Fibroblast of mammary gland (primary cell): ENCODE measurements at regions not wholly inside any gene's neighbourhood (a gene's known extent, or its start where the extent isn't known, plus 50 kb on each side); places are given as distances from the start of the nearest gene placed in this dataset.

ENCODE experiments used
- DNase-seq: peaks from one replicate; pipeline ENCODE4 v3.0.0-alpha.2; 2010; ENCODE audit warnings: low read depth
- H3K4me3 ChIP-seq: 2 replicates; pipeline ENCODE4 v1.5.1; 2011; ENCODE audit warnings: low read depth, mild to moderate bottlenecking, low read length, moderate library complexity; ENCODE audit not compliant: control insufficient read depth
- TF ChIP-seq, protein P1 (sequence below): conservative IDR thresholded peaks from 2 replicates; pipeline ENCODE4 v1.5.1; 2011; ENCODE audit warnings: low read depth, low read length, inconsistent platforms; ENCODE audit not compliant: control insufficient read depth, insufficient read depth

DNA sequence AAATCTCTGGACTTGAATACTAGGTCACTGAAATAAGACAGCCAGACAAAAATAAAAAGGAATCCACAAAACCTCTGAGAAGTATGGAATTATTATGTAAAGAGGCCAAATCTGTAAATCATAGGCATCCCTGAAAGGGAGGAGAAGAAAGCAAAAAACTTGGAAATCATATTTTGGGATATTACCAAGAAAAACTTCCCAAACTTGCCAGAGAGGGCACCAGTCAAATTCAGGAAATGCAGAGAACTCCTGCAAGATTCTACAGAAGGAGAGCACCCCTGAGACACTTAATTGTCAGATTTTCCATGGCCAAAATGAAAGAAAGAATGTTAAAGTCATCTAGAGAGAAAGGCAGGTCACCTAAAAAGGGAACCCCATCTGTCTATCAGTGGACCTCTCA lies 862.3 kb upstream of the PRMT6 start:
- DNase-seq = no peak
- TF ChIP-seq, protein P1, sequence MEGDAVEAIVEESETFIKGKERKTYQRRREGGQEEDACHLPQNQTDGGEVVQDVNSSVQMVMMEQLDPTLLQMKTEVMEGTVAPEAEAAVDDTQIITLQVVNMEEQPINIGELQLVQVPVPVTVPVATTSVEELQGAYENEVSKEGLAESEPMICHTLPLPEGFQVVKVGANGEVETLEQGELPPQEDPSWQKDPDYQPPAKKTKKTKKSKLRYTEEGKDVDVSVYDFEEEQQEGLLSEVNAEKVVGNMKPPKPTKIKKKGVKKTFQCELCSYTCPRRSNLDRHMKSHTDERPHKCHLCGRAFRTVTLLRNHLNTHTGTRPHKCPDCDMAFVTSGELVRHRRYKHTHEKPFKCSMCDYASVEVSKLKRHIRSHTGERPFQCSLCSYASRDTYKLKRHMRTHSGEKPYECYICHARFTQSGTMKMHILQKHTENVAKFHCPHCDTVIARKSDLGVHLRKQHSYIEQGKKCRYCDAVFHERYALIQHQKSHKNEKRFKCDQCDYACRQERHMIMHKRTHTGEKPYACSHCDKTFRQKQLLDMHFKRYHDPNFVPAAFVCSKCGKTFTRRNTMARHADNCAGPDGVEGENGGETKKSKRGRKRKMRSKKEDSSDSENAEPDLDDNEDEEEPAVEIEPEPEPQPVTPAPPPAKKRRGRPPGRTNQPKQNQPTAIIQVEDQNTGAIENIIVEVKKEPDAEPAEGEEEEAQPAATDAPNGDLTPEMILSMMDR = no peak

DNA sequence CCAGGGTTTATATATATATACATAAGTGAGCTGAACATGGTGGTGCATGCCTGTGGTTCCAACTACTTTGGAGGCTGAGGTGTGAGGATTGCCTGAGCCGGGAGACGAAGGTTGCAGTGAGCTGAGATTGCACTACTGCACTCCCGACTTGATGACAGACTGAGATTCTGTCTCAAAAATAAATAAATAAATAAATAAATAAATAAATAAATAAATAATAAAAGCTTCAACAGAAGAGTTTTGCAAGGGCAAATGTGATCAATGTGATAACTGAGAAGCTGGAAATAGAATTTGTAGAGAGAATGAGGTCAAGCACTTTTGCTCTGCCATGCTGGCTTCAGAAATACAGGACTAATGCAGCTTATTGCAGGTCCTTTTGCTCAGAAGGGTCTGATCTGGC lies 855.8 kb upstream of the PRMT6 start:
- no peak for DNase-seq

More for the DNA sequence above, 862.3 kb upstream of the PRMT6 start:
- H3K4me3 ChIP-seq = no peak overlapping the region

DNA sequence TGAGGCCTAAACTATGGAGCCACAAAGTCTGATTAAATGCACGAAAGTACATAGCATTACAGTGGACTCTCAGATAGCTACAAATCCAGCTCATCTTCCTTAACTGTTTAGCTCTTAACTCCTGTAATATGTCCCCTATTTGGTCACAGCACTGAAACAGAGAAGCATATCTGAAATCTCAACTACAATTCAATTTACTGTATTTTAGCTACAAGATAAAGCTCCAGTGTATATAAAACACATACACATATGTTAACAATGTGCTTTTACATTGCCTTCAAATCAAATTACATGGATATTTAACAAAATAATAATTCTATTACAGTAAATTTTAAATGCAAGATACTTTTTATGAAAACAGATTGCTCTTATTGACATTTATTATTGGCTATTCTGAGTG lies 849.3 kb upstream of the PRMT6 start:
- no peak for DNase-seq
- TF ChIP-seq, protein P1 = no peak
- no peak overlapping the region for H3K4me3 ChIP-seq

More for the DNA sequence above, 855.8 kb upstream of the PRMT6 start:
- H3K4me3 ChIP-seq = no peak overlapping the region
- TF ChIP-seq, protein P1 = no peak

DNA sequence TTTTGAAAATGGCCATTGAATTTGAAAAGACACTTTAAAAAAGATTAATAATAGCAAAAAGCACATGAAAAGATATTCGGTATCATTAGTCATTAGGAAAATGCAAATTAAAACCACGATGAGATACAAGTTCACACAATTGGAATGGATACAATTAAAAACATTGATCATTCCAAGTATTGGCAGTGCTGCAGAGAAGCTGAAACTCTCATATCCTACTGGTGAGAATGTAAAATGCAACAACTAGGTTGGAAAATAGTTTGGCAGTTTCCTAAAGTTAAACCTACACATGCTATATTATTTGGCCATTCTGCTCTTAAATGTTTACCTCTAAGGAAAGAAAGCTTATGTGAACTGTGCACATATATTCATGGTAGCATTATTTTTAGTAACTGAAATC lies 838.7 kb upstream of the PRMT6 start:
- TF ChIP-seq, protein P1 = no peak
- DNase-seq = no peak
- H3K4me3 ChIP-seq = no peak overlapping the region

DNA sequence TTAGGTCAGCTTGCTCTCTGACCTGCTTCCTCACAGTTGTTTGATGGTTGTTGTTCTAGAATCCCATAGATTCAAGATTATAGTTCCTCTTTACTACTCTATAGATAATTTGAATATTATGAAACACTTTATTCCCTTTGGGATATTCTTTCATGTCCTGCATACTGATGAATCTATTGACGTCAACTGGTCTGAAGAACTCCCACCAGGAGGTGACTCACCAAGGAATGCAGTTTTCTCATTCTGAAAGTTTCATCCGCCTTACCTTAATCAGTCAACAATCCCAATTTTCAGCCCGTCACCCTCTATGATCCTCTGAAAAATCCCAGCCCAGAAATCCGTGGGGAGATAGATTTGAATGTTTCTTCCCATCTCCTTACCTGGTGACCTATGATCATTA lies 834.1 kb upstream of the PRMT6 start:
- TF ChIP-seq, protein P1 = no peak
- DNase-seq = peak; percentile 0
- H3K4me3 ChIP-seq = no peak overlapping the region

DNA sequence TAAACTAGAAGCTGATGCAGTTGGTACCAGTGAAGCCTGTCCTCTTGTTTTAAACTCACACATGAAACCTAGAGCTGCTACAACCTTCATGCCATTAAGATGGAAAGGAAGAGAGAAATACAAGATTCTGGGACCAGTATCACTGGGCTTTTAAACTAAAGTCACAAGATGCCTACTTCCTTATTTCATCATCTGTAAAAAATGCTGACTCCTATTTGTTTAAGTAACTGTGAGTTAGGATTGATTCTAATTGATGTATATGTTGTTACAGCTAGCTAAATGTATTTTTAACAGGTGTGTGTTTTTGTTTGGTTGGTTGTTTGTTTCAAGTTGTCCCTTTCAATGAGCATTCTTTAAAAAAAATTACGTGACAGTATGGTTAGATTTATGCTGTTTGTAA lies 833.3 kb upstream of the PRMT6 start:
- no peak for DNase-seq
- no peak overlapping the region for H3K4me3 ChIP-seq
- TF ChIP-seq, protein P1 = no peak

DNA sequence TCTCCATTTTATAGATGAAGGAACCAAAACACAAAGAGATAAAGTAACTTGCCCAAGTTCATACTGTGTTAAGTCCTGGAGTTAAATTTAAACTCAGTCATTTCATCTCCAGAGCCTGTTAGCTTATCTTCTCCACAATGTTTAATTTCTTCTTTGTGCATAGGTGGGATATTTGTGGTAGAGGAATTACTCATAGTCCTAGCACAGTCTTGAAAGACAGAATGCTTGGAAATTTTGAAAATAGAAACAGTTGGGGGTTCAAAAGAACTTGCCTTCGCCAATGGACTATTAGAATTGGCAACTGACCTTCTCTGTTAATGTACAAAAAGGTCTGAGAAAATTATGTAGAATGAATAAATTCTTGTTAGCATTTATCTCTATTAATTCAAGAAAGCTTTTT lies 832.0 kb upstream of the PRMT6 start:
- H3K4me3 ChIP-seq = no peak overlapping the region
- TF ChIP-seq, protein P1 = no peak
- DNase-seq = no peak
